GM12878 (cell line): ENCODE measurements at regions not wholly inside any gene's neighbourhood (a gene's known extent, or its start where the extent isn't known, plus 50 kb on each side); places are given as distances from the start of the nearest gene placed in this dataset.

Experiments
- ATAC-seq: fragments of 200-7000 bp; cut with Tn5 transposase; 3 replicates; pipeline ENCODE4 v1.9.1; 2020; ENCODE audit warnings: mild to moderate bottlenecking, moderate library complexity
- BruUV-seq: library from RNA; stranded (reverse); fragments of 400-500 nt; replicated peaks from 2 replicates; lab custom pipeline; 2021; lab: Mats Ljungman, UMichigan
- CTCF ChIA-PET: fragments of 300-600 bp; sonication (Branson Sonifier 250); formaldehyde crosslinking; extraction: SDS; loops from one replicate; lab custom pipeline; 2021; ENCODE audit warnings: inconsistent platforms; lab: Yijun Ruan, JAX
- POLR2A ChIA-PET: fragments of 350-600 bp; formaldehyde crosslinking; extraction: SDS; loops from one replicate; lab custom pipeline; 2021; ENCODE audit warnings: inconsistent platforms; lab: Charles Lee
- RAD21 ChIA-PET: fragments of 300-600 bp; sonication (Branson Sonifier 250); formaldehyde crosslinking; loops from one replicate; lab custom pipeline; 2023; ENCODE audit warnings: antibody characterized with exemption; ENCODE audit not compliant: unreplicated experiment; lab: Charles Lee
- SMC1A ChIA-PET: fragments of 300-600 bp; sonication (Branson Sonifier 250); formaldehyde crosslinking; loops from one replicate; lab custom pipeline; 2023; ENCODE audit not compliant: unreplicated experiment, uncharacterized antibody; lab: Charles Lee
- DNase-seq: peaks from one replicate; pipeline ENCODE4 v3.0.0-alpha.2; 2011; ENCODE audit warnings: low read depth, low spot score
- FAIRE-seq: peaks from 3 replicates; lab custom pipeline; 2011; peaks lifted over from hg19 to GRCh38; lab: Jason Lieb, UNC
- H2AFZ ChIP-seq: 2 replicates; pipeline ENCODE4 v1.6.0; 2011; ENCODE audit warnings: low read depth, low read length, control low read depth; ENCODE audit not compliant: control insufficient read depth
- H3K27ac ChIP-seq: 2 replicates; pipeline ENCODE4 v1.5.1; 2011; ENCODE audit warnings: control low read depth; ENCODE audit not compliant: control insufficient read depth, insufficient read depth
- H3K27me3 ChIP-seq, 2 experiments: replicated peaks in 1 of 2; 2 replicates each; pipeline versions ENCODE4 v1.6.0 to v1.6.1; 2011; ENCODE audit warnings: low read length in 1 of 2; ENCODE audit not compliant: control insufficient read depth in 2 of 2, insufficient read depth in 2 of 2
- H3K36me3 ChIP-seq, 2 experiments: 2 replicates each; pipeline ENCODE4 v1.5.1; 2011; ENCODE audit warnings: low read length in 1 of 2; ENCODE audit not compliant: control insufficient read depth in 2 of 2, insufficient read depth in 2 of 2
- H3K4me1 ChIP-seq: 2 replicates; pipeline ENCODE4 v1.6.1; 2011; ENCODE audit warnings: mild to moderate bottlenecking, low read length, moderate library complexity, mixed read lengths; ENCODE audit not compliant: control insufficient read depth, insufficient read depth
- H3K4me2 ChIP-seq: 2 replicates; pipeline ENCODE4 v1.6.0; 2011; ENCODE audit warnings: control low read depth; ENCODE audit not compliant: control insufficient read depth, insufficient read depth
- H3K4me3 ChIP-seq: fragments of 200-600 bp; sonication (generic); 2 replicates; pipeline ENCODE4 v1.5.1; 2016
- H3K79me2 ChIP-seq: 2 replicates; pipeline ENCODE4 v1.6.0; 2011; ENCODE audit warnings: low read length; ENCODE audit not compliant: control insufficient read depth, insufficient read depth
- H3K9ac ChIP-seq: 2 replicates; pipeline ENCODE4 v1.8.0; 2011; ENCODE audit warnings: low read length, control low read depth, mixed read lengths; ENCODE audit not compliant: control insufficient read depth, insufficient read depth
- H3K9me3 ChIP-seq: replicated peaks from 3 replicates; pipeline ENCODE4 v1.5.1; 2011; ENCODE audit warnings: mild to moderate bottlenecking, low read length; ENCODE audit not compliant: control insufficient read depth, insufficient read depth
- H4K20me1 ChIP-seq: 2 replicates; pipeline ENCODE4 v1.6.0; 2011; ENCODE audit not compliant: control insufficient read depth, insufficient read depth
- BRCA1 ChIP-seq: IDR thresholded peaks from 2 replicates; pipeline ENCODE4 v1.6.1; 2011; ENCODE audit warnings: low read depth, low read length, improper control_type of control experiment
- CBX3 ChIP-seq: fragments of 200-600 bp; sonication (generic); IDR thresholded peaks from 2 replicates; pipeline ENCODE4 v1.6.1; 2016; ENCODE audit warnings: low read depth, borderline replicate concordance
- CHD4 ChIP-seq: fragments of 200-600 bp; sonication (generic); IDR thresholded peaks from 2 replicates; pipeline ENCODE4 v1.6.1; 2016; ENCODE audit warnings: mild to moderate bottlenecking
- EP300 ChIP-seq, 2 experiments: fragments of 150-350 bp in 1 of 2; IDR thresholded peaks; 2 replicates each; pipeline ENCODE4 v1.6.1; 2011 to 2012; ENCODE audit warnings: low read depth in 2 of 2, low read length in 2 of 2, borderline replicate concordance in 1 of 2, improper control_type of control experiment in 1 of 2, inconsistent platforms in 1 of 2; ENCODE audit not compliant: control insufficient read depth in 1 of 2
- ESRRA ChIP-seq: IDR thresholded peaks from 2 replicates; pipeline ENCODE4 v1.6.1; 2012; ENCODE audit warnings: mild to moderate bottlenecking, low read length, improper control_type of control experiment
- EZH2 ChIP-seq: IDR thresholded peaks from 2 replicates; pipeline ENCODE4 v1.6.1; 2012; ENCODE audit warnings: low read depth, mild to moderate bottlenecking, control low read depth, inconsistent platforms, low read length, borderline replicate concordance; ENCODE audit not compliant: control insufficient read depth
- JUND ChIP-seq: IDR thresholded peaks from 2 replicates; pipeline ENCODE4 v1.6.1; 2012; ENCODE audit warnings: low read depth, mild to moderate bottlenecking, low read length, improper control_type of control experiment, moderate library complexity
- NBN ChIP-seq: fragments of 450-650 bp; IDR thresholded peaks from 2 replicates; pipeline ENCODE4 v1.6.1; 2016
- NFXL1 ChIP-seq: fragments of 450-650 bp; IDR thresholded peaks from 2 replicates; pipeline ENCODE4 v1.6.1; 2017; ENCODE audit warnings: antibody characterized with exemption, mild to moderate bottlenecking, borderline replicate concordance
- NR2F1 ChIP-seq: fragments of 450-650 bp; conservative IDR thresholded peaks from 2 replicates; pipeline ENCODE4 v1.6.1; 2017; ENCODE audit warnings: mild to moderate bottlenecking
- PML ChIP-seq: IDR thresholded peaks from 2 replicates; pipeline ENCODE4 v1.6.1; 2012; ENCODE audit warnings: low read length, inconsistent platforms
- POLR2A ChIP-seq: IDR thresholded peaks from 2 replicates; pipeline ENCODE4 v1.6.1; 2011; ENCODE audit warnings: low read depth, mild to moderate bottlenecking, low read length
- RAD51 ChIP-seq: fragments of 450-650 bp; IDR thresholded peaks from 2 replicates; pipeline ENCODE4 v1.6.1; 2016; ENCODE audit warnings: moderate library complexity, mild to moderate bottlenecking, inconsistent platforms
- RFX5 ChIP-seq: IDR thresholded peaks from 2 replicates; pipeline ENCODE4 v1.6.1; 2011; ENCODE audit warnings: low read depth, low read length, improper control_type of control experiment
- SIX5 ChIP-seq: IDR thresholded peaks from 2 replicates; pipeline ENCODE4 v1.6.1; 2011; ENCODE audit warnings: mild to moderate bottlenecking, low read depth, low read length, moderate library complexity; ENCODE audit not compliant: severe bottlenecking
- SPI1 ChIP-seq: IDR thresholded peaks from 2 replicates; pipeline ENCODE4 v1.6.1; 2011; ENCODE audit warnings: low read depth, mild to moderate bottlenecking, low read length, moderate library complexity, borderline replicate concordance; ENCODE audit not compliant: insufficient read depth
- SREBF2 ChIP-seq: IDR thresholded peaks from 2 replicates; pipeline ENCODE4 v1.6.1; 2012; ENCODE audit warnings: mild to moderate bottlenecking, low read length
- TCF12 ChIP-seq: IDR thresholded peaks from 2 replicates; pipeline ENCODE4 v1.6.1; 2011; ENCODE audit warnings: low read depth, mild to moderate bottlenecking, low read length
- TCF3 ChIP-seq: IDR thresholded peaks from 2 replicates; pipeline ENCODE4 v1.6.1; 2012; ENCODE audit warnings: low read depth, mild to moderate bottlenecking, low read length, borderline replicate concordance; ENCODE audit not compliant: insufficient read depth
- ZBED1 ChIP-seq: IDR thresholded peaks from 2 replicates; pipeline ENCODE4 v1.6.1; 2016; ENCODE audit warnings: borderline replicate concordance
- WGBS: methylation state at CpG from one replicate; pipeline ENCODE4 v1.1.6; 2016; ENCODE audit warnings: low lambda C conversion rate; ENCODE audit not compliant: insufficient replicate concordance, insufficient coverage; ENCODE audit errors: missing lambda C conversion rate; 5-methylcytosine and 5-hydroxymethylcytosine counted together
- in situ Hi-C: fragments of 300-500 bp; cut with MboI; formaldehyde crosslinking; loops from 9 replicates; pipeline ENCODE4 v1.14.3; 2018; ENCODE audit warnings: mixed read lengths
- intact Hi-C: fragments of 100-400 bp; cut with micrococcal nuclease; formaldehyde crosslinking; loops from one replicate; pipeline ENCODE4 v1.14.2; 2022; ENCODE audit not compliant: unreplicated experiment
- TF ChIP-seq, protein P1 (sequence below): IDR thresholded peaks from 2 replicates; pipeline ENCODE4 v1.6.1; 2011; ENCODE audit warnings: low read depth, mild to moderate bottlenecking, low read length, moderate library complexity, borderline replicate concordance; ENCODE audit errors: extremely low read depth

DNA sequence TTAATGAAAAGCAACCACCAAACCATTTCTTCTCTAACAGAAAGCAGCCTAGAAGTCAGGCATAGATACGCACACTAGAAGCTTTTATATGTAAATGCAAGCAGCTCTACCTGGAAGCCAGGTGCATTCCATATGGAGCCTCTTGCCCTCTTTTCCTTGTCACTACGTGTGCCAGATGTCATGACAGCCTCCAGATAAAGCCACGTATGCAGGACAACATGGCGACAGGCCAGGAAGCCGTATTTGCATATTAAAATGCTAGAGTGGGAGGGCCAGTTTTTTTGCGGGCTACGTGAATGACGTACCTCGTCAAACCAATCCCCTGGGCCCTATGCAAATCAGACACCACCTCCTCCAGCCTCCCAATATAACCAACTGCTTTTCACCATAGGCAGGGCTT is 308.1 kb upstream of the SPTLC3 start:
- in situ Hi-C loops = no loop called here
- no peak for FAIRE-seq
- Histone ChIP-seq H3K27ac (no peak overlapping the region), H3K79me2 (no peaks in the 10 kb centered on the region), H3K27me3 (no peaks in the 10 kb centered on the region), H3K36me3 (no peaks in the 10 kb centered on the region), H4K20me1 (no peaks in the 10 kb centered on the region), H3K4me3 (no peak overlapping the region), H2AFZ (no peak overlapping the region), H3K9me3 (no peaks in the 10 kb centered on the region), H3K4me1 (no peaks in the 10 kb centered on the region), H3K4me2 (no peak overlapping the region), H3K9ac (no peak overlapping the region)
- intact Hi-C loops = no loop called here
- ChIA-PET RAD21 (no interaction called here), CTCF (no interaction called here), POLR2A (no interaction called here), SMC1A (no interaction called here)
- no TSS peak for BruUV-seq
- no peak for ATAC-seq
- TF ChIP-seq CBX3 (no peak), TCF3 (no peak), RFX5 (no peak), PML (no peak), SPI1 (no peak), RAD51 (no peak), POLR2A (no peak), ESRRA (no peak), EP300 (IDR thresholded peaks at IDR 0.05; ENCODE audit: borderline replicate concordance in 1 of 2, control insufficient read depth in 1 of 2, low read depth in 2 of 2, low read length in 2 of 2) (no peak), JUND (no peak), EZH2 (no peak)
- WGBS = 30% methylated on average over 9 of the region's 9 CpGs
- DNase-seq = no peak

DNA sequence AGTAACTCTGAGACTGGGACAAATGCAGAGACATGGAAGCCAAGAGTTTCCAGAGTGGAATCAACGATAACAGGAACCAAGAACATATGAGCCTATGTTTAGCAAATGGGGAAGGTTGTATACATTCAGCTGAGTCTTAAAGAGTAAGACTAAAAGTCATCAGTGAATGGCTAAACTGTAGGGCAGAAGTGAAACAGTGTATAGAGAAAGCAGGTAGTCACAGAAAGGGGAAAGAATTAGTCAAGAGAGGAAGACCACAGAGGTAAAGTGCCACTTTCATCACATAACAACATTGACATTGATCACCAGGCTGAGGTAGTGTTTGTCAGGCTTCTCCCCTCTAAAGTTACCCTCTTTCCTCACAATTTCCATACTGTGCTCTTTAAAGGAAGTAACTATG is 306.5 kb upstream of the SPTLC3 start:
- H3K4me3 ChIP-seq = no peak overlapping the region
- no peaks in the 10 kb centered on the region for H3K36me3 ChIP-seq
- FAIRE-seq = no peak
- H2AFZ ChIP-seq = no peak overlapping the region
- H3K9ac ChIP-seq = no peak overlapping the region
- H3K27ac ChIP-seq = no peak overlapping the region
- H3K4me2 ChIP-seq = no peak overlapping the region
- ChIA-PET POLR2A (no interaction called here), RAD21 (no interaction called here), CTCF (no interaction called here), SMC1A (no interaction called here)
- WGBS = 0% methylated on average over 1 of the region's 1 CpG
- in situ Hi-C loops (no loop called here), intact Hi-C loops (no loop called here)
- H3K79me2 ChIP-seq = no peaks in the 10 kb centered on the region
- no TSS peak for BruUV-seq
- no peak for ATAC-seq
- no peaks in the 10 kb centered on the region for H3K9me3 ChIP-seq
- H3K27me3 ChIP-seq = no peaks in the 10 kb centered on the region
- no peaks in the 10 kb centered on the region for H4K20me1 ChIP-seq
- DNase-seq = no peak
- no peaks in the 10 kb centered on the region for H3K4me1 ChIP-seq
- TF ChIP-seq SIX5 = no peak
- no peak for TF ChIP-seq CHD4
- TF ChIP-seq RFX5 = no peak
- no peak for TF ChIP-seq TCF12
- TF ChIP-seq SREBF2 = no peak
- no peak for TF ChIP-seq ZBED1
- no peak for TF ChIP-seq NR2F1
- no peak for TF ChIP-seq ESRRA
- no peak for TF ChIP-seq NBN
- TF ChIP-seq, protein P1, sequence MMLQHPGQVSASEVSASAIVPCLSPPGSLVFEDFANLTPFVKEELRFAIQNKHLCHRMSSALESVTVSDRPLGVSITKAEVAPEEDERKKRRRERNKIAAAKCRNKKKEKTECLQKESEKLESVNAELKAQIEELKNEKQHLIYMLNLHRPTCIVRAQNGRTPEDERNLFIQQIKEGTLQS = no peak
- no peak for TF ChIP-seq NFXL1
- no peak for TF ChIP-seq BRCA1
